ENCODE measurements at regions not wholly inside any gene's neighbourhood (a gene's known extent, or its start where the extent isn't known, plus 50 kb on each side); places are given as distances from the start of the nearest gene placed in this dataset.

GRCh38 chr13:74667656-74668203 lies 533.5 kb upstream of the KLF12 start:
- no peak for TF ChIP-seq CTCF (IDR thresholded peaks at IDR 0.05; ENCODE audit: low read length)
- no peak for TF ChIP-seq EZH2 (IDR thresholded peaks at IDR 0.05; ENCODE audit: borderline replicate concordance, low read length)

Measured in OCI-LY1 (cell line).